Activated CD4-positive, alpha-beta T cell treated with anti-CD3 and anti-CD28 coated beads, Interleukin-2, amount 50 U/mL, for 48 hours (primary cell): ENCODE measurements at regions not wholly inside any gene's neighbourhood (a gene's known extent, or its start where the extent isn't known, plus 50 kb on each side); places are given as distances from the start of the nearest gene placed in this dataset.
"Not testable (repeated sequence)": the region's sequence is repeated elsewhere in the genome, so short reads cannot be mapped to it uniquely, and the experiment has no call there.

ENCODE experiments used
- DNase-seq, 2 experiments: peaks; one replicate each; pipeline ENCODE4 v3.0.0-alpha.2; 2020

- DNase-seq, result no peak
Observed at GRCh38 chr3:178302966-178303930, 233.0 kb upstream of the KCNMB2 start.

GRCh38 chr3:178304758-178305467 is 231.3 kb upstream of the KCNMB2 start:
- DNase-seq, result no peak

DNA sequence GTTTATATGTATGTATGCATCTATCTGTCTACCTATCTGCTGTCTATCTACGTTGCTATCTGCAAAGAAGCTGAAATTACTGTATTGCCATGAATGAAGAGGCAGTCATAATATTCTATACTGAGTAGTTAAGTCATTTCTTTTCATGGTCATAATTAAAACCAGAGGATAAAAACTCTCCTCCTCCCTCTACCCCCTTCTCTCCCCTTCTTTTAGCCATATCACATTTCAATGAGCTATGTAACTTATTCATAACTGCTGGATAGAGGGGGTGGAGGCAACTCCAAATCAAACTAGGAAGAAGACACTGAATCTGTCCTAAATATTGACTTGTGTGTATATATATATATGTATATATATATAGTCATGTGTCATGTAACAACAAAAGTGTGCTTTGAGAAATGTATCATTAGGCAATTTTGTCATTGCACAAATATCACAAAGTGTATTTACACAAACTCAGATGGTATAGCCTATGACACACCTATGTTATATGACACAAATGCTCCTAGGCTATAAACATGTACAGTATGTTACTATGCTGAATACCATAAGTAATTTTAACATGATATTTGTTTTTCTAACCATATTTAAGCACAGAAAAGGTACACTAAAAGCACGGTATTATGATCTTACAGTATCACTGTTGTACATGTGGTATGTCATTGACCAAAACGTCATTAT is 229.7 kb upstream of the KCNMB2 start:
- DNase-seq, result no peak

DNA sequence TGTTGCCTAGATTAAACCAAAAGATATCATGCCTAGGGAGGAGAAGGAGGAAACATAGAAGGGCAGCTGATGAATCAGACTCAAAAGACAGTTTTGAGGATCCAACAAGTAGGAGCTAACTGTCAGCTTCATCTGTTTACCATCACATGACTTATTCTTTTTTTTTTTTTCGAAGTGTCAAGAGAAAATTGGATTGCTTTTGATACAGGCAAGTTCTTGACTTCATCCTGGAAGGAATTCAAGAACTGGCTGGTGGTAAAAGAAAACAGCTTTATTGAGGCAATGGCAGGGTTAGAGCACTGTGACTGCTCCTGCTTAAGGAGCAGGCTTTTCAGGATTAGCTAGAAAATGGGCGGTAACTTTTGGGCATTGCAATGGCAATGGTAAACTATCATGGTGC is 227.5 kb upstream of the KCNMB2 start:
- no peak for DNase-seq

DNA sequence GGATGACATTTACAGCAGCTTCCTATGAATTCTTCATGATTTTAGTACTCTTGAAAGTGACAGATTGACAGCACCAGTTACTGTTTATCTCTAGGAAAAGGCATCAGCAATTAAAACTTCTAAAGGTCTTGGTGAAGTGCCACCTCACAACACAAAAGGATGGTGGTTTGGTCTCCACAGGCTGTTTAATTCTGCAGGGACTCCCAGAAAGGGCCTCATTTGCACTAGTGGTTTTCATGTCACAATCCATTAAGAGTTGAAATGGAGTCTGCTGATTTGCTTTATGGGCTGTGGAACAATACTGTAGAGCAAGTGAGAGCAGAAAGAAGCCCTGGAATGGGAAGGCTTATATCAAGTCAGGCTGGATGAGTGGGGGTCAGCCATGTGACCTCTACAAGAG is 225.3 kb upstream of the KCNMB2 start:
- no peak for DNase-seq

GRCh38 chr3:178313716-178314115 is 222.5 kb upstream of the KCNMB2 start:
- DNase-seq, result no peak

DNA sequence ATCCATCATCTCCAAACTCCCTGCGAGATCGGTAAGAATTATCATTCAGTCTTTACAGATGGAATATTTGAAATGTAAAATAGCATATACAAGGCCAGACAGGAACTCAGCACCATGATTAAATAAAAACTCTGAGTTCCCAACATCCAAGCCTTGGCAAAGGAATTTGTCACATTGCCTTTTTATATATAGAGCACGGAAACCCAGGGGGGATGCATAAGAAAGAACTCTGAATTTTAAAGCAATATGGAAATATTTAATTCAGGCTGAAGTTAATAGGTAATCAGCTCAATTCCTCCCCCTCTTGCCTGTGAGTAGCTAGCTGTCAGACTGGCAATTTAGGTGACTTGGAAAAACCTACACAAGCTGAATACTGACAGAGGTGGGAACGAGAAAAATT is 217.9 kb upstream of the KCNMB2 start:
- DNase-seq, result no peak

GRCh38 chr3:178318941-178319816 is 217.1 kb upstream of the KCNMB2 start:
- DNase-seq, result no peak

DNA sequence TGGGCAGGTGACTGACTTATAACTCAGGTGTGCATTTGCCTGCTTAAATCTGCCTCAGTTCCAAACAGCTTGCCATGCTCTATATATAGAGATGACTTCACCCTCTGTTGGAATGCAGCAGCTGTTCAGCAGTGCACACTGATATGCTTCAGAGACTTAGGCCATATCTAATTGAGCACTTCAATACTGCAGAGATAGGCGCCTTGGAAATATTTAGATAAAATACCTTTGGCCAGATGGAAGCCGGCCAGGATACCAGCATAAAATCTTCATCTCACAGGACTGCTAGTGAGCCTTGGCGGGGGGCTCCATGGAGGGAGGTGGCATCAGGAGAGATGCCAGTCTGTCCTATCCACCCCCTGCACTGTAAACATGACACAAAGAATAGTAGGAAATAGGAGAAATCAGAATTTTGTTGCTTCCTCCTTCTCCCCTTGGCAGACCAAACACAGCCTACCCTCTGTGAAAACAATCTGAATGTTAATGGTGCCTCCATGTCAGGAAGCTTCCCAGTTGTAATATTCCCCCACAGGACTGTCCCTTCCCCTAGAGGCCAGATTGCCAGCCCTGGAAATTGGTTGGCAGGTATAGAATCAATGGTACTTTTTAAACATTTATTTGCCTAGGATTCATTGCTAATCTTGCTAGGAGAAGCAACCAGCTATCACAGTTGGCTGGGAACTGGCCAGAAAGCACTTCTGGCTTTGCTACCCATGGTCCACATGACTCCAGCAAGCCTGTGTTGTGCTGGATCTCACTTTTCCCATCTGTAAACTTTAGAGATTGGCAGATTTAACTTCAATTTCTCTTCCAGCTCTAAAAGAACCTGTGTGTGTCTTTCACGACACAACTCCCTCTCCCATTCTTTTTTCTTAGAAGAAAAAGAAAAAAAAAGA is 215.5 kb upstream of the KCNMB2 start:
- DNase-seq, result no peak

DNA sequence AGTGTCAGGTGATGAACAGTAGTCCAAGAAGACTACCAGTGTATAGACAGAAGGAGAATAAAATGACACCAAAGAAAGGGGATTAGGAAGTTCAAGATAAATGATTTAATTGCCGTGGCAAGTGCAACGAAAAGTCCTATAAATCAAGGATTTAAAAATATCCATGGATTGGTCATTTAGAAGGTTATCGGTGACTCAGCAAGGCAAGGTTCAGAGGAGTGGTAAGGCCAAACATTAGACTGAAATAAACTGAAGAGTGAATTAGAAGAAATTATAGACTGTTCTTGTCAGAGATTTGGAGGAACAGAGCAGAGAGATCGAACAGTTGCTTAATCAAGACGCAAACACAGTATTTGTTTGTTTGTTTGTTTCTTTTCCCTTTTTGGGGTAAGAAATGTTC is 211.9 kb upstream of the KCNMB2 start:
- no peak for DNase-seq

DNA sequence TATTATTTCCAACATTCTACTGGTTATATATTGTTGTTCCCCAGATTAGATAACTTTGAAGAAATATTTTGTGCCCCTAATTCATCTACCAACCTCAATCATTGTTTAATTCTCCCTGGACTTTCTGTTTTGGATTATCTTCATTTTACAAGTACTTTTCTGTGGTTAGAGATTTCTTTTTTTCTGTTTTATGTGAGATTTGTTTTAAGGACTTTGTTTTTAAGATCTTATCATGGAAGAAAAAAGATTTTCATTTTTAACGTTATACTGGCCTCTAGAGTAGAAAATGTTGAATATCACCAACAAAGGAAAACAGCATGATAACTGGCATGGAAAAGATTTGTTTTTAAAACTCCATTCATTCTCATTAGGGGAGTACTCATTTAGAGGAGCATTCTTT is 210.9 kb upstream of the KCNMB2 start:
- no peak for DNase-seq

GRCh38 chr3:178329936-178330335 is 206.3 kb upstream of the KCNMB2 start:
- DNase-seq, result no peak

DNA sequence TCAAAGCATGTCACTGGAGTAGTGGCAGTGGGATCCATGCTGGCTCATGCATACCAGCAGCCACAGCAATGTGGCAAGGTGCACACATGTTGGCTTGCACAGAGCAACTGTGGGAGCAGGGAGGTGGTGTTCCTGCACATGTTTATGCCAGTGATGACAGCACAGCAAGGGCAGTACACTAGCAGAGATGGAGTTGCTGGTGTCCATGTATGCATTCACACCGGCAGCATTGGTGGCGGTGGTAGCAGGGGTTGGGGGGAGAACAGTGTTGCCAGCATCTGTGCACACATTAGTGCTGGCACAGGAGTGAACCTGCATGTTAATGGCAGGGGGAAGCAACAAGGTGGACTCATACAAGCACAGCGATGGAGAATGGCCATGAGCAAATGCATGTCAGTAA is 202.0 kb upstream of the KCNMB2 start:
- no peak for DNase-seq

DNA sequence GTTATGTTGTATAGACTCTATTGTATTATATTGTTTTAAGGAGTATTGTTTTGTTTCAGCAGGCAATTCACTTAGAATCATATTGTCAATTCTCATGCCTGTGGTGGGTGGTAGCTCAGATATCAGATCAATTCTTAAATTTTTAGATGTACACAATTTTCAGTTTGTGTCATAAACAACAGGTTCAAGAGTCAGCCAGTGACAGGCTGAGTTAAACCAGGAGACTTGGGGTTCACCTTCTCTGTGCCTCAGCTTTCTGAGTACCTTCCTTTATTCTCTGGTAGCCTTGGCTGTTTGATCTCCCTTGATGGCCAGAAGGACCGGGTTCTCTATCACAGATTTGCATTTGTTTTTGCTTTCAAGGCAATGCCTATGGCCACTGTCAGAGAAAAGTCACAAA is 199.9 kb upstream of the KCNMB2 start:
- DNase-seq, result no peak

DNA sequence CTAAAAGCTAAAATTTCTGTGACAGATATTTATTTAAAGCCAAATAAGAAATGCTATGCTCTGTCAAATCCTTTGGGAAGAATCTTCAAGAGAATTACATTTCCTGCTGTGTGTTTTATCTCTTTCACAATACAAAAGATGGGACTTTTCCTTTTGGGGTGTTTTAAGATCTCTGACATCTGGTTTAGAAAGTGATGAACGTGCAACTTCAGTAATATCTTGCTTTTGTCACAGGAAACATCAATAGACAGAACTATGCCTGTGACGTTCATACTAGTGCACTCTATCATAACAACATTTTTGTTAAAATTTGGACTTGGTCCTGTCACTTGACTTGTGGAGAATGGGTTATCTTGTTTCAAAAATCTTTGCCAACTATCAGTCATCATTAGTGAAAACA is 195.7 kb upstream of the KCNMB2 start:
- no peak for DNase-seq

GRCh38 chr3:178341636-178342035 is 194.6 kb upstream of the KCNMB2 start:
- DNase-seq, result no peak

DNA sequence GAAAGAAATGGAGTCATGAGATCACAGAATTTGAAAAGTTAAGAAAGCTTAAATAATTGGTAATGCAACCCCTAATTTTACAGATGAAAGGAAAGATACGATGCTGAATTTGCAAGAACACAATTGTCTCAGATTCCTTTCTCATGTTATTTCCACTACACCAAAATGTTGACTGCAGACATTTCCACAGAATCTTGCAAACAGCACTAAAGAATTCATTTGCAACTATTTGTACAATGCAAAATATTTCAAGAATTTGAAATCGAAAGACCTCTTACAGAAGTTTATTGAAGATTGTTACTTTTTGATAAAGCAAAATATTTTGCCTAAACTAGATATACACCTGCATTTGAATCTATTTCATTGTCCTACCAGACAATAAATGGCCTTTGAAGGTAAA is 194.1 kb upstream of the KCNMB2 start:
- no peak for DNase-seq

DNA sequence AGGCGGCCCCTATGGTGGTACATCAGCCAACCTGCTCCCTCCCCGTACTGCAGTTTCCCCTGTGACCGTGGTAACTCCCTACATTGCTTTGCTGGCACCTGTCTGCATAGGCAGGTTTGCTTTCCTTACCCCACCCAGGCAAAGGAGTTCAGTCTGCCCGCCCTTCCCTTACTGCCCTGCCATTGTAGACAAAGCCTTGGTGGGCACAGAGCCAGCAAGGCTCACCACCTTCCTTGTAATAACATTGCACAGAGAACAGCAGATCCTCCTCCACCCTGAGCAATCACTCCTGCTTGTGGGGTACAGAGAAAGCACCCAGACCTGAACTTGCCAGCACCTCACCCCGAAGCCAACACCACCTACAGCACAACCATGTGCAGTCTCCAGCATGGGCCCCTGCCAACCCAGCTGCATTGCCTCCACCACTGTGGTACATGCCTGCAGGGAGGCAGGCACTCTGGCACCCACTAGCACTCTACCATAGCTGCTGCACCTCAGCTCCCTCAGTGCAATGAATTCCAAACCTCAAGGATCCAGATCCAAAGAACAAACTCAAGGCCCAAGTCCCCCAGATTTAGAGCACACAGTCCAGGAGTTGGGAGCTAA is 192.7 kb upstream of the KCNMB2 start:
- DNase-seq, result no peak

DNA sequence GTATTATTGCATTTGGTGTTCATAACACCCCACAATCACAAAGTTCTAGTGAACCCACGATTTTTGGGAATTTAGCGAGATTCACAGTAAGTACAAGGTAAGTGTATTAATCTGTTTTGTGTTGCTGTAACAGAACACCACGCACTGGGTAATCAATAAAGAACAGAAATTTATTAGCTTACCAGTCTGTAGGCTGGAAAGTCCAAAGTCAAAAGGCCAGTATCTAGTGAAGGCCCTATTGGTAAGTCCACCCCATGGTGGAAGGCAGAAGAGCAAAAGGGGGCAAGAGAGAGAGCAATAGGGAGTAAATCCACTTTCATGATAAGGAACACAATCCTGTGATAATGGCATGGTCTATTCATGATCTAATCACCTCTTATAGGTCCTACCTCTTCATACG is 190.3 kb upstream of the KCNMB2 start:
- DNase-seq, result no peak

DNA sequence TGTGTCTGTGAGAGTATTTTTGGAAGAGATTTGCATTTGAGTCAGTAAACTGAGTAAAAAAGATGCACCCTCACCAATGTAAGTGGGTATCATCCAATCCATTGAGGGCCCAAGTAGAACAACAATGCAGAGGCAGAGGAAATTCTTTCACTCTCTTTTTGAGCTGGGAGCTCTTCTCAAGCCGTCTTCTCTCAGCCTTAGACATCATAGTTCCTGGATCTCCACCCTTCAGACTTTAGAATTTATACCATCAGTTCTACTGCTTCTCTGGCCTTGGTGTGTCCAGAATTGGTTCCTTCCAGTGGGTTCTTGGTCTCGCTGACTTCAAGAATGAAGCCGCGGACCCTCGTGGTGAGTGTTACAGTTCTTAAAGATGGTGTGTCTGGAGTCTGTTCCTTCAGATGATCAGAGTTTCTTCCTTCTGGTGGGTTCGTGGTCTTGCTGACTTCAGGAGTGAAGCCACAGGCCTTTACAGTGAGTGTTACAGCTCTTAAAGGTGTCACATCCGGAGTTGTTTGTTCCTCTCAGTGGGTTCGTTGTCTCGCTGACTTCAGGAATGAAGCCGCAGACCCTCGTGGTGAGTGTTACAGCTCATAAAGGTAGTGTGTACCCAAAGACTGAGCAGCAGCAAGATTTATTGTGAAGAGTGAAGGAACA is 187.5 kb upstream of the KCNMB2 start:
- not testable (repeated sequence) for DNase-seq

GRCh38 chr3:178349218-178349596 is 187.0 kb upstream of the KCNMB2 start:
- DNase-seq, result not testable (repeated sequence)
